Keratinocyte (primary cell): ENCODE measurements at regions not wholly inside any gene's neighbourhood (a gene's known extent, or its start where the extent isn't known, plus 50 kb on each side); places are given as distances from the start of the nearest gene placed in this dataset.

Source experiments
- DNase-seq: peaks from one replicate; pipeline ENCODE4 v3.0.0-alpha.2; 2011; ENCODE audit warnings: low read depth, missing footprints, low spot score
- FAIRE-seq: peaks from 2 replicates; lab custom pipeline; 2011; peaks lifted over from hg19 to GRCh38; lab: Jason Lieb, UNC
- H2AFZ ChIP-seq: 2 replicates; pipeline ENCODE4 v1.6.0; 2012; ENCODE audit warnings: low read length, control low read depth, inconsistent platforms; ENCODE audit not compliant: control insufficient read depth
- H3K27ac ChIP-seq: 2 replicates; pipeline ENCODE4 v1.5.1; 2011; ENCODE audit warnings: low read length; ENCODE audit not compliant: control insufficient read depth, insufficient read depth
- H3K27me3 ChIP-seq: 3 replicates; pipeline ENCODE4 v1.6.0; 2011; ENCODE audit warnings: low read length; ENCODE audit not compliant: control insufficient read depth, insufficient read depth; ENCODE audit errors: extremely low read depth
- H3K36me3 ChIP-seq, 2 experiments: 2 replicates in 1 of 2; 3 replicates in 1 of 2; pipeline ENCODE4 v1.5.1; 2011; ENCODE audit warnings: low read length in 2 of 2, mild to moderate bottlenecking in 1 of 2; ENCODE audit not compliant: control insufficient read depth in 2 of 2, insufficient read depth in 2 of 2; ENCODE audit errors: extremely low read depth in 1 of 2
- H3K4me1 ChIP-seq: 3 replicates; pipeline ENCODE4 v1.5.1; 2011; ENCODE audit warnings: low read length; ENCODE audit not compliant: control insufficient read depth, insufficient read depth; ENCODE audit errors: extremely low read depth
- H3K4me2 ChIP-seq: 3 replicates; pipeline ENCODE4 v1.6.0; 2011; ENCODE audit warnings: low read depth, low read length; ENCODE audit not compliant: control insufficient read depth, insufficient read depth; ENCODE audit errors: extremely low read depth
- H3K4me3 ChIP-seq, 3 experiments: fragments of 200-600 bp in 1 of 3; sonication (generic) in 1 of 3; 2 replicates in 2 of 3; 3 replicates in 1 of 3; pipeline ENCODE4 v1.5.1; 2011 to 2016; ENCODE audit warnings: low read length in 3 of 3, mild to moderate bottlenecking in 3 of 3, control low read depth in 2 of 3, inconsistent platforms in 1 of 3, low read depth in 1 of 3, mixed read lengths in 1 of 3, mixed run types in 1 of 3, moderate library complexity in 1 of 3; ENCODE audit not compliant: control insufficient read depth in 2 of 3, insufficient read depth in 2 of 3; ENCODE audit errors: extremely low read depth in 1 of 3
- H3K79me2 ChIP-seq: 2 replicates; pipeline ENCODE4 v1.6.0; 2012; ENCODE audit warnings: low read length; ENCODE audit not compliant: control insufficient read depth, insufficient read depth
- H3K9ac ChIP-seq: 3 replicates; pipeline ENCODE4 v1.6.0; 2011; ENCODE audit warnings: low read length; ENCODE audit not compliant: control insufficient read depth, insufficient read depth; ENCODE audit errors: extremely low read depth
- H3K9me1 ChIP-seq: 3 replicates; pipeline ENCODE4 v1.6.0; 2011; ENCODE audit warnings: low read length; ENCODE audit not compliant: control insufficient read depth, insufficient read depth; ENCODE audit errors: extremely low read depth
- H3K9me3 ChIP-seq: 2 replicates; pipeline ENCODE4 v1.5.1; 2012; ENCODE audit warnings: low read depth, low read length; ENCODE audit not compliant: control insufficient read depth
- H4K20me1 ChIP-seq: 3 replicates; pipeline ENCODE4 v1.6.0; 2011; ENCODE audit warnings: low read length; ENCODE audit not compliant: control insufficient read depth, insufficient read depth; ENCODE audit errors: extremely low read depth
- EZH2 ChIP-seq: IDR thresholded peaks from one replicate; pipeline ENCODE4 v1.6.1; 2012; ENCODE audit warnings: inconsistent platforms, mild to moderate bottlenecking, low read length, moderate library complexity
- dilution Hi-C: fragments of 300-500 bp; cut with MboI; formaldehyde crosslinking; loops from one replicate; pipeline ENCODE4 v1.7.0; 2020; ENCODE audit warnings: low sequenced_read_pairs; ENCODE audit not compliant: extremely low pct_ligation_motif_present
- TF ChIP-seq, protein P1 (sequence below), 3 experiments: IDR thresholded peaks in 1 of 3; conservative IDR thresholded peaks in 1 of 3; optimal IDR thresholded peaks in 1 of 3; 2 replicates in 2 of 3; 3 replicates in 1 of 3; pipeline versions ENCODE3 to v1.5.1; 2011; ENCODE audit warnings: low read length in 3 of 3, mild to moderate bottlenecking in 3 of 3, moderate library complexity in 2 of 3, control low read depth in 1 of 3, inconsistent platforms in 1 of 3; ENCODE audit not compliant: insufficient read depth in 2 of 3; ENCODE audit errors: extremely low read depth in 1 of 3

DNA sequence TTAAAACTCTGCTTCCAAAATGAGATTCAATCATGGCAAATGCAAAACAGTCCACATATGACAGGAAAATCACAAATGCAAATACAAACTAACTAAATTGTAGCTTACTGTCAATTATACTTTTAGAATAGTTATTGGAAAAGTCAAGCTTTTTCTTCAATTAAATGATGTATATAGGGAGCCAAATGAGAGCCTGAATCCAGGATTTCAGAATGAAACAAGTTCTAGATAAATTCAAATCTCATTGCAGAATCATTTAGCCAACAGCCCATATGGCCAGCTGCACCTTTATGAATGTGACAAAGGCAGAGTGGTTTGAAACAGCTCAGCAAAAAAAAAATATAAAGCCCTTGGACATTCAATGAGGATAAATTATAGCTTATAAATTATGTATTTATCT is 82.2 kb upstream of the SCIN start:
- H3K27ac ChIP-seq = no peak overlapping the region
- H3K4me2 ChIP-seq = no peak overlapping the region
- no peaks in the 10 kb centered on the region for H3K79me2 ChIP-seq
- no peaks in the 10 kb centered on the region for H4K20me1 ChIP-seq
- H2AFZ ChIP-seq = no peak overlapping the region
- H3K9me3 ChIP-seq = no peaks in the 10 kb centered on the region
- H3K36me3 ChIP-seq = no peaks in the 10 kb centered on the region
- no peaks in the 10 kb centered on the region for H3K27me3 ChIP-seq
- DNase-seq (no peak), FAIRE-seq (no peak)
- TF ChIP-seq EZH2 = no peak
- TF ChIP-seq, protein P1, sequence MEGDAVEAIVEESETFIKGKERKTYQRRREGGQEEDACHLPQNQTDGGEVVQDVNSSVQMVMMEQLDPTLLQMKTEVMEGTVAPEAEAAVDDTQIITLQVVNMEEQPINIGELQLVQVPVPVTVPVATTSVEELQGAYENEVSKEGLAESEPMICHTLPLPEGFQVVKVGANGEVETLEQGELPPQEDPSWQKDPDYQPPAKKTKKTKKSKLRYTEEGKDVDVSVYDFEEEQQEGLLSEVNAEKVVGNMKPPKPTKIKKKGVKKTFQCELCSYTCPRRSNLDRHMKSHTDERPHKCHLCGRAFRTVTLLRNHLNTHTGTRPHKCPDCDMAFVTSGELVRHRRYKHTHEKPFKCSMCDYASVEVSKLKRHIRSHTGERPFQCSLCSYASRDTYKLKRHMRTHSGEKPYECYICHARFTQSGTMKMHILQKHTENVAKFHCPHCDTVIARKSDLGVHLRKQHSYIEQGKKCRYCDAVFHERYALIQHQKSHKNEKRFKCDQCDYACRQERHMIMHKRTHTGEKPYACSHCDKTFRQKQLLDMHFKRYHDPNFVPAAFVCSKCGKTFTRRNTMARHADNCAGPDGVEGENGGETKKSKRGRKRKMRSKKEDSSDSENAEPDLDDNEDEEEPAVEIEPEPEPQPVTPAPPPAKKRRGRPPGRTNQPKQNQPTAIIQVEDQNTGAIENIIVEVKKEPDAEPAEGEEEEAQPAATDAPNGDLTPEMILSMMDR (optimal IDR thresholded peaks at IDR 0.05 in 1 of 3, IDR thresholded peaks at IDR 0.05 in 1 of 3, conservative IDR thresholded peaks at IDR 0.05 in 1 of 3; ENCODE audit: extremely low read depth in 1 of 3, insufficient read depth in 2 of 3, low read length in 3 of 3) = no peak
- no peaks in the 10 kb centered on the region for H3K9me1 ChIP-seq
- dilution Hi-C loops = no loop called here
- H3K4me3 ChIP-seq = no peak overlapping the region
- no peaks in the 10 kb centered on the region for H3K4me1 ChIP-seq
- no peak overlapping the region for H3K9ac ChIP-seq

DNA sequence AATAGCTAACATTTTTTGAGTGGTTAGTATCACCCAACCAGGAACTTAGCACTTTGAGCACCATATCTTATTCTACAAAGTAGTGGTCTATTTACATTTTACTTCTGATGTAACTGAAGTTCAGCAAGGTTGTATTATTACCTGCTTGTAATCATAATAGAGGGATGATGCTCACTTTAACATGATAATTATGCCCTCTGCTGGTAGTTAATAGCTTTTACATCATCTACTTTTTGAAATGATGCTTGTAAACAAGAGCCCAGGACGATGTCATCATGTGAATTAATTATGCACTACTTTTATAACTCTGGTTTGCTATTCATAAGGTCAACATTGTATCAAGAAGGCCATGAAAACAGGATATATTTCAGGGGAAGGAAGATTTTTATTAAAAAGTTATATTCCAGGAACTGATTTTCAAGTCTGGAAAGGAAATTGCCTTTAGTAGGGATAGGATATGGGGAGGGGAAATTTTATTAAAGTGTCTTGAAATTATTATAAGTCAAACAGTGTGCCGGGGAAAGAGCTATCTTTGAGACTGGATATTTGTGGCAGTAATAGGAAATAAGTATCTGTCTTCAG is 80.3 kb upstream of the SCIN start:
- no peak overlapping the region for H3K27ac ChIP-seq
- H3K9ac ChIP-seq = no peak overlapping the region
- no peak overlapping the region for H2AFZ ChIP-seq
- no peaks in the 10 kb centered on the region for H4K20me1 ChIP-seq
- no peak overlapping the region for H3K4me3 ChIP-seq
- TF ChIP-seq, protein P1 (optimal IDR thresholded peaks at IDR 0.05 in 1 of 3, IDR thresholded peaks at IDR 0.05 in 1 of 3, conservative IDR thresholded peaks at IDR 0.05 in 1 of 3; ENCODE audit: extremely low read depth in 1 of 3, insufficient read depth in 2 of 3, low read length in 3 of 3) = peak in 2 of 3 experiments; percentile 29 to 48
- TF ChIP-seq EZH2 = no peak
- no peaks in the 10 kb centered on the region for H3K9me1 ChIP-seq
- H3K36me3 ChIP-seq = no peaks in the 10 kb centered on the region
- DNase-seq (no peak), FAIRE-seq (peak; percentile 17)
- no peaks in the 10 kb centered on the region for H3K4me1 ChIP-seq
- no peaks in the 10 kb centered on the region for H3K27me3 ChIP-seq
- H3K9me3 ChIP-seq = no peaks in the 10 kb centered on the region
- no peak overlapping the region for H3K4me2 ChIP-seq
- no peaks in the 10 kb centered on the region for H3K79me2 ChIP-seq
- dilution Hi-C loops = no loop called here
